ENCODE measurements at regions not wholly inside any gene's neighbourhood (a gene's known extent, or its start where the extent isn't known, plus 50 kb on each side); places are given as distances from the start of the nearest gene placed in this dataset.

GRCh38 chr4:35604252-35604651 lies 640.1 kb downstream of the ARAP2 start:
- H3K4me3 ChIP-seq (ENCODE audit: low read depth, low read length) = no peak overlapping the region
- TF ChIP-seq CTCF (conservative IDR thresholded peaks at IDR 0.05; ENCODE audit: low read depth, low read length) = no peak
- no peak for DNase-seq (ENCODE audit: low read depth)

DNA sequence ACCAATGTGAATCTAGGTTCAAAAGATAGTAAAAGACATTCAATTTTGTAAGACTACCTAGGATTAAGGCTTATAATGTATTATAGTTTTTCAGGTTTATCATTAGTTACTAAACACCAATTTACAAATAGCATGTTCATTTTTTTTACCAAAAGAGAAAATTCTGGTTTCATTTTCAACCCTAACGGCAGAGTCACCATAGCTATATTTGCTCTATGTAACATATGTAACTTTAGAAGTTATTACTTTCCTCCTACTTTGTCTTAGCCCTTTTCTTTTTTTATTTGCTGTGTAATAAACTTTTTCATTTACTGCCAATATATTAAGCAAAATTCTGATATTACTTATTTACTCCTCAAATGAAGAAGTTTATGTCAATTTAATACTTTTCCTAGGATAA lies 639.6 kb downstream of the ARAP2 start:
- TF ChIP-seq CTCF (conservative IDR thresholded peaks at IDR 0.05; ENCODE audit: low read depth, low read length) = no peak
- H3K4me3 ChIP-seq (ENCODE audit: low read depth, low read length) = no peak overlapping the region
- DNase-seq (ENCODE audit: low read depth) = no peak

GRCh38 chr4:35608205-35608604 lies 636.1 kb downstream of the ARAP2 start:
- DNase-seq (ENCODE audit: low read depth) = no peak
- no peak overlapping the region for H3K4me3 ChIP-seq (ENCODE audit: low read depth, low read length)
- TF ChIP-seq CTCF (conservative IDR thresholded peaks at IDR 0.05; ENCODE audit: low read depth, low read length) = no peak

GRCh38 chr4:35614120-35614519 lies 630.2 kb downstream of the ARAP2 start:
- TF ChIP-seq CTCF (conservative IDR thresholded peaks at IDR 0.05; ENCODE audit: low read depth, low read length) = no peak
- DNase-seq (ENCODE audit: low read depth) = no peak

GRCh38 chr4:35639929-35640328 lies 604.4 kb downstream of the ARAP2 start:
- H3K4me3 ChIP-seq (ENCODE audit: low read depth, low read length) = no peak overlapping the region
- no peak for DNase-seq (ENCODE audit: low read depth)
- no peak for TF ChIP-seq CTCF (conservative IDR thresholded peaks at IDR 0.05; ENCODE audit: low read depth, low read length)

More at GRCh38 chr4:35614120-35614519, 630.2 kb downstream of the ARAP2 start:
- H3K4me3 ChIP-seq (ENCODE audit: low read depth, low read length) = no peak overlapping the region

GRCh38 chr4:35643661-35644060 lies 600.7 kb downstream of the ARAP2 start:
- TF ChIP-seq CTCF (conservative IDR thresholded peaks at IDR 0.05; ENCODE audit: low read depth, low read length) = no peak
- no peak overlapping the region for H3K4me3 ChIP-seq (ENCODE audit: low read depth, low read length)
- DNase-seq (ENCODE audit: low read depth) = no peak

DNA sequence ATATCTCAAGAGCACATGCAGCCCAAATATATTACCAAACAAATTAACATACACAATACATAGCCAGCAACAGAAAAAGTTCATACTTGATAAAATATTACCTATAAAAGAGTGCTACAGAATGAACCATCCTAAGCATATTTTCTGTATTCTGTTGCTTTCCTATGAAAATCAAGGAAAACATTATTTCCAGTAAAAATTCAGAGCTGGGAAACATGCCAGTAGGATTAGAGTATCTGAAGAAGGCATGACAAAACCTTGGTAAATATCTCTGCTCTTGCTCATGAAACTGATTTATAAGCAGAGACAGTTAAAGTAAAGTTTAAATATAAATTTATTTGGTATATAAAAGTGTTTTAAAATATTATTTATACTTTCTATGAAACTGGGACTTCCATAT lies 599.7 kb downstream of the ARAP2 start:
- no peak overlapping the region for H3K4me3 ChIP-seq (ENCODE audit: low read depth, low read length)
- TF ChIP-seq CTCF (conservative IDR thresholded peaks at IDR 0.05; ENCODE audit: low read depth, low read length) = no peak
- DNase-seq (ENCODE audit: low read depth) = no peak
